Adrenal gland (tissue), 5 donors: ENCODE measurements at regions not wholly inside any gene's neighbourhood (a gene's known extent, or its start where the extent isn't known, plus 50 kb on each side); places are given as distances from the start of the nearest gene placed in this dataset.

ENCODE experiments used
- POLR2A ChIP-seq, 2 donors: fragments of 450-650 bp; IDR thresholded peaks; one replicate each; pipeline ENCODE4 v1.6.1; 2017; ENCODE audit warnings: antibody characterized with exemption in 2 of 2, mild to moderate bottlenecking in 2 of 2, moderate library complexity in 1 of 2
- TF ChIP-seq, protein P1 (sequence below), 6 experiments: fragments of 450-650 bp in 4 of 6; fragments of 200-600 bp in 2 of 6; sonication (generic) in 1 of 6; IDR thresholded peaks; 1 replicate in 5 of 6; 2 replicates in 1 of 6; pipeline versions ENCODE4 v1.5.1 to v1.8.0; 2016 to 2021; ENCODE audit warnings: antibody characterized with exemption in 6 of 6, mild to moderate bottlenecking in 2 of 6, moderate library complexity in 1 of 6
- donor health status: DM: no; HTN: no; CAD: no.

- TF ChIP-seq POLR2A (IDR thresholded peaks at IDR 0.05): no peak
- TF ChIP-seq, protein P1, sequence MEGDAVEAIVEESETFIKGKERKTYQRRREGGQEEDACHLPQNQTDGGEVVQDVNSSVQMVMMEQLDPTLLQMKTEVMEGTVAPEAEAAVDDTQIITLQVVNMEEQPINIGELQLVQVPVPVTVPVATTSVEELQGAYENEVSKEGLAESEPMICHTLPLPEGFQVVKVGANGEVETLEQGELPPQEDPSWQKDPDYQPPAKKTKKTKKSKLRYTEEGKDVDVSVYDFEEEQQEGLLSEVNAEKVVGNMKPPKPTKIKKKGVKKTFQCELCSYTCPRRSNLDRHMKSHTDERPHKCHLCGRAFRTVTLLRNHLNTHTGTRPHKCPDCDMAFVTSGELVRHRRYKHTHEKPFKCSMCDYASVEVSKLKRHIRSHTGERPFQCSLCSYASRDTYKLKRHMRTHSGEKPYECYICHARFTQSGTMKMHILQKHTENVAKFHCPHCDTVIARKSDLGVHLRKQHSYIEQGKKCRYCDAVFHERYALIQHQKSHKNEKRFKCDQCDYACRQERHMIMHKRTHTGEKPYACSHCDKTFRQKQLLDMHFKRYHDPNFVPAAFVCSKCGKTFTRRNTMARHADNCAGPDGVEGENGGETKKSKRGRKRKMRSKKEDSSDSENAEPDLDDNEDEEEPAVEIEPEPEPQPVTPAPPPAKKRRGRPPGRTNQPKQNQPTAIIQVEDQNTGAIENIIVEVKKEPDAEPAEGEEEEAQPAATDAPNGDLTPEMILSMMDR (IDR thresholded peaks at IDR 0.05): no peak
These were observed 268.8 kb upstream of the SULF2 start for GRCh38 chr20:48054051-48054450.
